ENCODE measurements at regions not wholly inside any gene's neighbourhood (a gene's known extent, or its start where the extent isn't known, plus 50 kb on each side); places are given as distances from the start of the nearest gene placed in this dataset.

GRCh38 chr6:165742047-165742446 lies 79.0 kb upstream of the PDE10A start:
- DNase-seq (no peak), ATAC-seq (ENCODE audit: low read depth) (no peak)
- Histone ChIP-seq H3K18ac (ENCODE audit: low read depth, low read length) (no peak overlapping the region), H2AK5ac (ENCODE audit: low read depth, low read length) (no peak overlapping the region), H2AK9ac (replicated peaks; ENCODE audit: low read depth, low read length, poor library complexity) (no peak overlapping the region), H2AFZ (replicated peaks; ENCODE audit: low read length, poor library complexity) (no peak overlapping the region), H3K56ac (ENCODE audit: extremely low read depth, insufficient read depth, low read length) (no peak overlapping the region), H4K91ac (ENCODE audit: insufficient read depth, low read depth, low read length) (no peak overlapping the region), H3K14ac (replicated peaks; ENCODE audit: low read depth, low read length) (no peak overlapping the region), H4K20me1 (ENCODE audit: insufficient read depth, low read length) (no peaks in the 10 kb centered on the region), H2BK120ac (ENCODE audit: low read depth, low read length) (no peak overlapping the region), H3K23ac (ENCODE audit: low read depth, low read length) (no peak overlapping the region), H3K4me3 (ENCODE audit: insufficient read depth, low read depth, low read length) (no peak overlapping the region), H4K8ac (ENCODE audit: low read depth in 2 of 2, low read length in 2 of 2) (no peak overlapping the region), H3K9me1 (ENCODE audit: insufficient read depth, low read length) (no peaks in the 10 kb centered on the region), H3K36me3 (ENCODE audit: control insufficient read depth, insufficient read depth, low read length) (no peaks in the 10 kb centered on the region), H3K27ac (ENCODE audit: insufficient read depth, low read length) (no peak overlapping the region), H3K9me3 (ENCODE audit: control insufficient read depth, insufficient read depth, low read length) (peaks cover 2% of the 10 kb centered on the region; the same call in 1 of the 2 replicates), H3K4me2 (ENCODE audit: low read depth, low read length) (no peak overlapping the region), H3K4ac (ENCODE audit: low read depth, low read length) (no peak overlapping the region), H2BK20ac (ENCODE audit: low read depth, low read length) (no peak overlapping the region), H2BK5ac (ENCODE audit: low read depth, low read length, poor library complexity, severe bottlenecking) (no peak overlapping the region), H4K5ac (ENCODE audit: low read depth, low read length) (no peak overlapping the region), H3K27me3 (ENCODE audit: control insufficient read depth, insufficient read depth, low read length) (peaks cover 3% of the 10 kb centered on the region), H3K4me1 (ENCODE audit: control insufficient read depth, insufficient read depth, low read length) (no peaks in the 10 kb centered on the region), H3K79me1 (ENCODE audit: low read depth in 1 of 2, low read length in 2 of 2) (no peaks in the 10 kb centered on the region), H3K9ac (ENCODE audit: low read depth, low read length) (no peak overlapping the region), H2BK15ac (ENCODE audit: low read depth, low read length) (no peak overlapping the region)
- in situ Hi-C loops (cut with MboI; ENCODE audit: low sequenced_read_pairs) = no loop called here
- TF ChIP-seq MAFK (IDR thresholded peaks at IDR 0.05; ENCODE audit: low read depth, low read length) (no peak), USF2 (IDR thresholded peaks at IDR 0.05; ENCODE audit: low read depth, low read length) (no peak), NFE2L2 (IDR thresholded peaks at IDR 0.05; ENCODE audit: low read depth, low read length) (no peak), CHD1 (IDR thresholded peaks at IDR 0.05; ENCODE audit: low read depth, low read length) (no peak), RFX5 (IDR thresholded peaks at IDR 0.05; ENCODE audit: low read depth, low read length) (no peak), RCOR1 (IDR thresholded peaks at IDR 0.05; ENCODE audit: insufficient replicate concordance, low read length) (no peak), MXI1 (IDR thresholded peaks at IDR 0.05; ENCODE audit: borderline replicate concordance, low read depth, low read length) (no peak), MAZ (IDR thresholded peaks at IDR 0.05; ENCODE audit: borderline replicate concordance, low read depth, low read length) (no peak), SMC3 (IDR thresholded peaks at IDR 0.05; ENCODE audit: low read depth, low read length) (no peak), CEBPB (IDR thresholded peaks at IDR 0.05; ENCODE audit: low read depth, low read length) (no peak), POLR2A (IDR thresholded peaks at IDR 0.05; ENCODE audit: low read depth, low read length) (no peak), RAD21 (IDR thresholded peaks at IDR 0.05; ENCODE audit: low read length) (no peak)
- TF ChIP-seq, protein P1, sequence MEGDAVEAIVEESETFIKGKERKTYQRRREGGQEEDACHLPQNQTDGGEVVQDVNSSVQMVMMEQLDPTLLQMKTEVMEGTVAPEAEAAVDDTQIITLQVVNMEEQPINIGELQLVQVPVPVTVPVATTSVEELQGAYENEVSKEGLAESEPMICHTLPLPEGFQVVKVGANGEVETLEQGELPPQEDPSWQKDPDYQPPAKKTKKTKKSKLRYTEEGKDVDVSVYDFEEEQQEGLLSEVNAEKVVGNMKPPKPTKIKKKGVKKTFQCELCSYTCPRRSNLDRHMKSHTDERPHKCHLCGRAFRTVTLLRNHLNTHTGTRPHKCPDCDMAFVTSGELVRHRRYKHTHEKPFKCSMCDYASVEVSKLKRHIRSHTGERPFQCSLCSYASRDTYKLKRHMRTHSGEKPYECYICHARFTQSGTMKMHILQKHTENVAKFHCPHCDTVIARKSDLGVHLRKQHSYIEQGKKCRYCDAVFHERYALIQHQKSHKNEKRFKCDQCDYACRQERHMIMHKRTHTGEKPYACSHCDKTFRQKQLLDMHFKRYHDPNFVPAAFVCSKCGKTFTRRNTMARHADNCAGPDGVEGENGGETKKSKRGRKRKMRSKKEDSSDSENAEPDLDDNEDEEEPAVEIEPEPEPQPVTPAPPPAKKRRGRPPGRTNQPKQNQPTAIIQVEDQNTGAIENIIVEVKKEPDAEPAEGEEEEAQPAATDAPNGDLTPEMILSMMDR (conservative IDR thresholded peaks at IDR 0.05; ENCODE audit: low read depth, low read length) = no peak
- dilution Hi-C loops (cut with HindIII; ENCODE audit: low sequenced_read_pairs, unreplicated experiment) = no loop called here
- BruUV-seq (replicated peaks) = no TSS peak
- intact Hi-C loops (cut with micrococcal nuclease) = no loop called here
- WGBS, 2 experiments (ENCODE audit: extremely low coverage in 2 of 2, insufficient read length in 1 of 2) = 69% methylated on average over 4 of the region's 7 CpGs; no CpG with 5 or more reads in 1 of the 2 experiments
- ChIA-PET POLR2A (ENCODE audit: unreplicated experiment) (no interaction called here), CTCF (no interaction called here)
